Germinal center (tissue), 1 donor: ENCODE measurements at regions not wholly inside any gene's neighbourhood (a gene's known extent, or its start where the extent isn't known, plus 50 kb on each side); places are given as distances from the start of the nearest gene placed in this dataset.
A peak's percentile ranks its signal among the peaks of the same experiment; 100 is the strongest.
"Not testable (repeated sequence)": the region's sequence is repeated elsewhere in the genome, so short reads cannot be mapped to it uniquely, and the experiment has no call there.

Experiments
- DNase-seq: peaks from one replicate; pipeline ENCODE4 v3.0.0; 2012; ENCODE audit warnings: mixed read lengths, low spot score

- DNase-seq, result peak; percentile 52
Observed at GRCh38 chr18:10604182-10604581, 78.4 kb downstream of the NAPG start.

DNA sequence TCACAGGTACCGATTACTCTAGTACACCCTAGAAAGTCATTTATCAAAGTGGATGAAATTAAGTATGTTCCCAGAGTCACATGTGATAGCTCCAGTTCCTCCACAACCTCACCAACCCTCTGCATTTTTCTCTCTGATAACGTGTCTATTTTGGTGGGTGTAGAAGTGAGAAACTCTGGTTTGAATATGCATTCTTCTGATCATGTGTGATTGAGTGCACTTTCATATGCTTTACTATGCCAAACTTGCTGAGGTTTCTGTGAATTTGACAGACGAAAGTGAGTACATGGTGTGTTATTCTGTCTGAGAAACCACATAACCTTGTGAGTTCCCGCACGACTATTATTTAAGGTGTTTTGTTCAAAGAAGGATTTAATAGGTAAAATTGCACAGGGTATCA is 81.1 kb downstream of the NAPG start:
- not testable (repeated sequence) for DNase-seq

DNA sequence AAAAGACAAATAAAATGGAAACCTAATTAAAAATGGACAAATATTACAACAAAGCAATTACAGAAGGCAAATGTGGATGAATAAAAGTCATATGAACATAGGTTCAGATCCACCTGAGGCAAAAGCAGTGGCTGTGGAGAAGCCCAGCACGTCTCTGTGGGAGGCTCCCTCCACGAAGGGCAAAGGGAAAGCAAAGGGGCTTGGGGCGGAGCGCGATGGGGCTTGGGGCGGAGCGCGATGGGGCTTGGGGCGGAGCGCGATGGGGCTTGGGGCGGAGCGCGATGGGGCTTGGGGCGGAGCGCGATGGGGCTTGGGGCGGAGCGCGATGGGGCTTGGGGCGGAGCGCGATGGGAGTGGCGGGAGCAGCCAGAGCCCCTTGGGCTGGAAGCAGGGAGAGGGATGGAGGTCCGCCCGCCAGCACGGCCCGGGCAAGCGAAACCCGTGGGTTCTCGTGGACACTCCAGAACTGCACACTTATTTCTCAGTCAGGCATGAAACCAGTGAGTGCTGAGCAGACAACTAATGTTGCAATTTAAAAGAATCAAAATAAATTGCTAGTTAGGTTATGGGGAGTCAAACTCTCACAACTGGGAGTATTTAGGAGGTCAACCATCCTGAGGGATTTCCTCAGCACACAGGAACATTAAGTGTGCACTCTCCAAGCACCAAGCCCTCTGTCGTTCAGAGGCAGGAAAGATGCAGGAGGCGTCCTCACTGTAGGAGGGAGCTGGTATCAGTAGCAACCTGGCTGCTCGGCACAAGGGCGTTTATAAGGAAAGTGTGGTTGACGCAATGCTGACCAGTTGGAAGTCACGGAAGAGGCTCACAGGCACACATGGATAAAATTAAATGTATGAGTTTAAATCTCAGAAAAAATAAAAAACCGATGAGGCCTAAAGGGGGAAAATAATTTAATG is 81.8 kb downstream of the NAPG start:
- DNase-seq, result not testable (repeated sequence)

GRCh38 chr18:10608450-10608849 is 82.6 kb downstream of the NAPG start:
- not testable (repeated sequence) for DNase-seq

DNA sequence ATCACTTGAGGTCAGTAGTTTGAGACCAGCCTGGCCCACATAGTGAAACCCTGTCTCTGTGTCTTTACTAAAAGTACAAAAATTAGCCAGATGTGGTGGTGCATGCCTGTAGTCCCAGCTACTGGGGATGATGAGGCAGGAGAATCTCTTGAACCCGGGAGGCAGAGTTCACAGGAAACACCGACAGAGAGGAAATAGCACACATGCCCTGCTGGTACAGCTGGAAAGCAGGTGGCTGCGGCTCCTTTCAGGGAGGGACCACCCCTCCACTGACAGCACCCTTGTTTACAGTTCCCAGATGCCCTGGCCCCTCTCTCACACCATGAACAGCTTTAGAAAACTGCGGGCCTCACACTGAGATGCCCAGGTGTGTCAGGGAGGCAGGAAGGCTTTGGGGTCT is 83.2 kb downstream of the NAPG start:
- not testable (repeated sequence) for DNase-seq

DNA sequence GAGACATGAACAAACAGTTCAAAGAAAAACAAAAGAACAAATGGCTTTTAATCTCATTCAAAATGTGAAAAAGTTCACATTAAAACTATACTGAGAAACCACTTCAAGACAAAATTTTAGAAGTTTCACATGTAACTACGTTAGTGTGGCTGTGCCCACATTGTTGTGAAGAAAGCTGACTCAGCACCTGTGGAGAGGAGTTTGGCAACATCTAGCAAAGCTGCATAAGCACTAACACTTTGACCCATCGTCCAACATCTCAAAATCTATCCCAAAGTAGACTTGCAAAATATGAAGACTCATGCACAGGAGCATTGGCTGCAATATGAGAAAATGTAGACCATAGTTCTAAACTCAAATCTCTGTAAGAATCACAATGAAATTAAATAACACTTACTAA is 87.4 kb downstream of the NAPG start:
- not testable (repeated sequence) for DNase-seq

- DNase-seq, result not testable (repeated sequence)
Observed at GRCh38 chr18:10616714-10617113, 90.9 kb downstream of the NAPG start.

- DNase-seq, result not testable (repeated sequence)
Observed at GRCh38 chr18:10618797-10619196, 93.0 kb downstream of the NAPG start.

DNA sequence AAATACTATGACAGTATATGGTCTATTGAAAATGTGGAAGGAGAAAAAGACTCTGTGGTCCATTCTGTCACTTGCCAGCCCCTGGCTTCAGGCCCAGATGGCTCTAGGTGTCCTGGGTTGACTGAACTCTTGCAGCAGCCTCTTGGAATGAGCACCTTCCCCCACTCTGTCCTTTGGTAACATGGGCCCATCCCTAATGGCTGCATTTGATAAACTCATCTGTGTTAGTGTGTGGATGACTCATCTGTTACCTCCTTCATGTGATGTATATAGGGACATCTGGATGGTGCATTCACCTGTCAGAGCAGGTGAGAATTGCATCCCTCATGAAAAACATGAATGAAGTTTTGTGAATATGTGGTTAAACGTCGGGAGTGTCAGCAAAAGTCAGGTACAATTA is 93.5 kb downstream of the NAPG start:
- DNase-seq, result not testable (repeated sequence)

GRCh38 chr18:10619833-10620232 is 94.0 kb downstream of the NAPG start:
- not testable (repeated sequence) for DNase-seq
